GM10248 (cell line): ENCODE measurements at regions not wholly inside any gene's neighbourhood (a gene's known extent, or its start where the extent isn't known, plus 50 kb on each side); places are given as distances from the start of the nearest gene placed in this dataset.

Source experiments
- CTCF ChIA-PET: fragments of 300-600 bp; sonication (Branson Sonifier 250); formaldehyde crosslinking; extraction: SDS; loops from one replicate; lab custom pipeline; 2021; ENCODE audit warnings: antibody characterized with exemption; lab: Yijun Ruan, JAX
- POLR2A ChIA-PET: fragments of 350-650 bp; sonication (Branson Sonifier 250); formaldehyde crosslinking; extraction: SDS; loops from one replicate; lab custom pipeline; 2020; ENCODE audit warnings: antibody characterized with exemption; lab: Yijun Ruan, JAX
- DNase-seq: peaks from one replicate; pipeline ENCODE4 v3.0.0; 2012; ENCODE audit errors: extremely low spot score
- CTCF ChIP-seq: IDR thresholded peaks from 2 replicates; pipeline ENCODE4 v1.5.1; 2012; ENCODE audit warnings: mild to moderate bottlenecking, low read depth; ENCODE audit errors: extremely low read depth, missing control alignments, control extremely low read depth

- CTCF ChIA-PET: no interaction called here
- POLR2A ChIA-PET: no interaction called here
- TF ChIP-seq CTCF: no peak
- no peak for DNase-seq
Observed at GRCh38 chr14:101246894-101247841, 314.1 kb upstream of the DIO3 start.

GRCh38 chr14:101247842-101248725 is 313.2 kb upstream of the DIO3 start:
- TF ChIP-seq CTCF: no peak
- ChIA-PET CTCF (no interaction called here), POLR2A (no interaction called here)
- no peak for DNase-seq

- ChIA-PET CTCF (no interaction called here), POLR2A (no interaction called here)
- TF ChIP-seq CTCF: no peak
- DNase-seq: no peak
Observed at GRCh38 chr14:101248840-101249675, 312.2 kb upstream of the DIO3 start.

GRCh38 chr14:101249676-101250036 is 311.6 kb upstream of the DIO3 start:
- no peak for DNase-seq
- TF ChIP-seq CTCF: no peak
- ChIA-PET POLR2A (no interaction called here), CTCF (no interaction called here)

- no peak for DNase-seq
- ChIA-PET CTCF (no interaction called here), POLR2A (no interaction called here)
- no peak for TF ChIP-seq CTCF
Observed at GRCh38 chr14:101250336-101250947, 310.9 kb upstream of the DIO3 start.
